ENCODE measurements at regions not wholly inside any gene's neighbourhood (a gene's known extent, or its start where the extent isn't known, plus 50 kb on each side); places are given as distances from the start of the nearest gene placed in this dataset.

DNA sequence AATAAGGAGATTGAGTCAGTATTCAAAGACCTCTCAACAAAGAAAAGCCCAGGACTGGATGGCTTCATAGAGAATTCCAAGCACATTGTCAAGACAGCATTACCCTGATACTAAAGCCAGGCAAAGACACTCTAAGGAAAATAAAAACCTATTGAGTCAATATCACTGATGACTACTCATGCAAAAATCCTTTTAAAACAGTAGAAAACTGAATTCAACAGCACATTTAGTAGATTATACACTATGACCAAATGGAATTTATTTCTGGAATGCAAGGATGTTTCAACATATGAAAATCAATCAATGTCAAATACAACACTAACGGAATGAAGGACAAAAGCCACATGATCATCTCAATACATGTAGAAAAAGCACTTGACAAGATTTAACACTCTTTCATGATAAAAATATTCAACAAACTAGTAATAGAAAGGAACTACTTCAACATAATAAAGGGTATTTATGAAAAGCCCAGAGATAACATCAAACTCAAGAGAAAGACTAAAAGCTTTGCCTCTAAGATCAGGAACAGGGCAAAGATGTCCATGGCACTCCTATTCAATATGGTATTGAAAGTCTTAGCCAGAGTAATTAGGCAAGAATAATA lies 633.3 kb downstream of the ANKRD50 start:
- H3K4me1 ChIP-seq (ENCODE audit: insufficient read depth, low read length, severe bottlenecking) = no peaks in the 10 kb centered on the region
- H3F3A ChIP-seq (ENCODE audit: insufficient read depth, low read length) = no peaks in the 10 kb centered on the region
- H3K9me2 ChIP-seq (ENCODE audit: low read depth, low read length) = no peaks in the 10 kb centered on the region
- H3K36me3 ChIP-seq (ENCODE audit: insufficient read depth, low read length) = no peaks in the 10 kb centered on the region
- H3K79me2 ChIP-seq (ENCODE audit: insufficient read depth, low read length) = no peaks in the 10 kb centered on the region
- no peak overlapping the region for H3K4me3 ChIP-seq (ENCODE audit: low read depth, low read length, poor library complexity, severe bottlenecking)
- H4K20me1 ChIP-seq (ENCODE audit: insufficient read depth, low read length) = no peaks in the 10 kb centered on the region
- H3K27me3 ChIP-seq (ENCODE audit: insufficient read depth, low read length) = no peaks in the 10 kb centered on the region
- no peak for TF ChIP-seq EZH2 (IDR thresholded peaks at IDR 0.05; ENCODE audit: borderline replicate concordance, low read length)
- TF ChIP-seq, protein P1, sequence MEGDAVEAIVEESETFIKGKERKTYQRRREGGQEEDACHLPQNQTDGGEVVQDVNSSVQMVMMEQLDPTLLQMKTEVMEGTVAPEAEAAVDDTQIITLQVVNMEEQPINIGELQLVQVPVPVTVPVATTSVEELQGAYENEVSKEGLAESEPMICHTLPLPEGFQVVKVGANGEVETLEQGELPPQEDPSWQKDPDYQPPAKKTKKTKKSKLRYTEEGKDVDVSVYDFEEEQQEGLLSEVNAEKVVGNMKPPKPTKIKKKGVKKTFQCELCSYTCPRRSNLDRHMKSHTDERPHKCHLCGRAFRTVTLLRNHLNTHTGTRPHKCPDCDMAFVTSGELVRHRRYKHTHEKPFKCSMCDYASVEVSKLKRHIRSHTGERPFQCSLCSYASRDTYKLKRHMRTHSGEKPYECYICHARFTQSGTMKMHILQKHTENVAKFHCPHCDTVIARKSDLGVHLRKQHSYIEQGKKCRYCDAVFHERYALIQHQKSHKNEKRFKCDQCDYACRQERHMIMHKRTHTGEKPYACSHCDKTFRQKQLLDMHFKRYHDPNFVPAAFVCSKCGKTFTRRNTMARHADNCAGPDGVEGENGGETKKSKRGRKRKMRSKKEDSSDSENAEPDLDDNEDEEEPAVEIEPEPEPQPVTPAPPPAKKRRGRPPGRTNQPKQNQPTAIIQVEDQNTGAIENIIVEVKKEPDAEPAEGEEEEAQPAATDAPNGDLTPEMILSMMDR (IDR thresholded peaks at IDR 0.05; ENCODE audit: low read length) = no peak
- H3K9me3 ChIP-seq (ENCODE audit: low read length) = peaks cover 5% of the 10 kb centered on the region; the same call in 1 of the 2 replicates
- no peak overlapping the region for H3K9ac ChIP-seq (ENCODE audit: low read length)
- no peak overlapping the region for H2AFZ ChIP-seq (ENCODE audit: low read length)
- no peak overlapping the region for H3K4me2 ChIP-seq (ENCODE audit: low read length)
- H3K27ac ChIP-seq (ENCODE audit: low read depth, low read length, poor library complexity, severe bottlenecking) = no peak overlapping the region

DNA sequence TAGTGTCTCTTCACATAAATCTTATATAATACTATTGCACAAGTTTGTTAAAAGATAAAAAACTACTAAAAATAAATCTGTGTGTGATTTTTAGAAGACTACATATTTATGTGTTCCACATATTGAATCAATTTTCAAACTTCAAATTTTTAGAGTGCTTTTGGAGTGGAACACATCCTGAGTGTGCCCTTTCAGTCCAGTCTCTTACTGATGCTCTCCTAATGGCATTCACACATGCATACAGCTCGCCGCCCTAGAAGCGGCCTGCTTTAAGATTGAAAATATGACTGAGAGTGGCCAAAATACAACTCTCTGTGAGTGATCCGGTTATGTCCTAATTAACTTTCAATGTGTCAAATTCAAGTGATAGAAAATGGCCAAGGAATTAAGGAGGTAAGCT lies 628.8 kb downstream of the ANKRD50 start:
- Histone ChIP-seq H3F3A (ENCODE audit: insufficient read depth, low read length) (no peaks in the 10 kb centered on the region), H4K20me1 (ENCODE audit: insufficient read depth, low read length) (no peaks in the 10 kb centered on the region), H3K27ac (ENCODE audit: low read depth, low read length, poor library complexity, severe bottlenecking) (no peak overlapping the region), H3K27me3 (ENCODE audit: insufficient read depth, low read length) (no peaks in the 10 kb centered on the region), H3K4me3 (ENCODE audit: low read depth, low read length, poor library complexity, severe bottlenecking) (no peak overlapping the region), H3K9ac (ENCODE audit: low read length) (no peak overlapping the region), H3K4me2 (ENCODE audit: low read length) (no peak overlapping the region), H3K9me2 (ENCODE audit: low read depth, low read length) (no peaks in the 10 kb centered on the region), H2AFZ (ENCODE audit: low read length) (peak overlapping the region; percentile 65; the same call in 1 of the 2 replicates), H3K79me2 (ENCODE audit: insufficient read depth, low read length) (no peaks in the 10 kb centered on the region), H3K9me3 (ENCODE audit: low read length) (peaks cover 5% of the 10 kb centered on the region; the same call in 1 of the 2 replicates), H3K4me1 (ENCODE audit: insufficient read depth, low read length, severe bottlenecking) (no peaks in the 10 kb centered on the region), H3K36me3 (ENCODE audit: insufficient read depth, low read length) (no peaks in the 10 kb centered on the region)
- TF ChIP-seq, protein P1 (IDR thresholded peaks at IDR 0.05; ENCODE audit: low read length) = no peak
- TF ChIP-seq EZH2 (IDR thresholded peaks at IDR 0.05; ENCODE audit: borderline replicate concordance, low read length) = no peak

DNA sequence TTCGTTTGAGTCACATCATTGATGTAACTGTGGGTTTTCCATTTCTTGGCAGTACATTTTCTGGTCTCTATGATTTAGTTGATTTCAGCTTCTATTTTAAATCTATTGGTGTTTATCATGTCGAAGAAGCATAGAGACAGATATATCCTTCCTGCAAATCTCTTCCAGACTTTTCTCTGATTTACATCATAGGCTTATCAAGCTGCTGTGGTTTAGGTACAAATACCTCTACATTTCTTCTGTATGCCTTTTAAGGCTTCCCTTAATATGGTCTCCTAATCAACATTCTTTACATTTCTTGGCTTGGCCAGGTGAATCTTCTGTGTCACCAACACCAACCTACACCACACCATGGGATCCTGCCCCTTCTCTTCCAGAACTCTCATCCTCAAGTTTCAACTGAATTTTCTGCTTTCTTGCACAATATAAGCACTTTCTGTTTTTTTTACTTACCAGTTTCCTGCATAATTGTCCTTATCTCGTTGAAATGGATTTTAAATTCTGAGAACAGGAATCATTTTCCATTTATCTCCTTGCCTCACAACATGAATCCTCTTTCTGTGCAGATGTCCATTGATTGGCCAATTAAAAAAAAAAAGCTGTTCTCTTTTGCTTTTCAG lies 626.9 kb downstream of the ANKRD50 start:
- no peak overlapping the region for H3K4me2 ChIP-seq (ENCODE audit: low read length)
- H2AFZ ChIP-seq (ENCODE audit: low read length) = no peak overlapping the region
- H3K9me3 ChIP-seq (ENCODE audit: low read length) = peaks cover 5% of the 10 kb centered on the region; the same call in 1 of the 2 replicates
- no peaks in the 10 kb centered on the region for H3K79me2 ChIP-seq (ENCODE audit: insufficient read depth, low read length)
- TF ChIP-seq, protein P1 (IDR thresholded peaks at IDR 0.05; ENCODE audit: low read length) = no peak
- no peak for TF ChIP-seq EZH2 (IDR thresholded peaks at IDR 0.05; ENCODE audit: borderline replicate concordance, low read length)
- H3F3A ChIP-seq (ENCODE audit: insufficient read depth, low read length) = no peaks in the 10 kb centered on the region
- no peaks in the 10 kb centered on the region for H3K27me3 ChIP-seq (ENCODE audit: insufficient read depth, low read length)
- H3K36me3 ChIP-seq (ENCODE audit: insufficient read depth, low read length) = no peaks in the 10 kb centered on the region
- H3K9ac ChIP-seq (ENCODE audit: low read length) = no peak overlapping the region
- no peak overlapping the region for H3K4me3 ChIP-seq (ENCODE audit: low read depth, low read length, poor library complexity, severe bottlenecking)
- no peaks in the 10 kb centered on the region for H3K9me2 ChIP-seq (ENCODE audit: low read depth, low read length)
- H3K4me1 ChIP-seq (ENCODE audit: insufficient read depth, low read length, severe bottlenecking) = no peaks in the 10 kb centered on the region
- H4K20me1 ChIP-seq (ENCODE audit: insufficient read depth, low read length) = no peaks in the 10 kb centered on the region
- H3K27ac ChIP-seq (ENCODE audit: low read depth, low read length, poor library complexity, severe bottlenecking) = no peak overlapping the region
